ENCODE measurements at regions not wholly inside any gene's neighbourhood (a gene's known extent, or its start where the extent isn't known, plus 50 kb on each side); places are given as distances from the start of the nearest gene placed in this dataset.

- H3K79me2 ChIP-seq (replicated peaks; ENCODE audit: insufficient read depth), result no peaks in the 10 kb centered on the region
- no peak overlapping the region for H2AFZ ChIP-seq
- ATAC-seq, result peak; percentile 44
- TF ChIP-seq NANOG (IDR thresholded peaks at IDR 0.05; ENCODE audit: borderline replicate concordance) (no peak), STAT1 (IDR thresholded peaks at IDR 0.05; ENCODE audit: unreplicated experiment) (no peak), ZNF462 (CRISPR knock-in tag; IDR thresholded peaks at IDR 0.05) (no peak), JUNB (IDR thresholded peaks at IDR 0.05; ENCODE audit: unreplicated experiment) (no peak), ETS1 (IDR thresholded peaks at IDR 0.05) (no peak), ZNF114 (CRISPR knock-in tag; IDR thresholded peaks at IDR 0.05) (no peak), CREB1 (CRISPR knock-in tag; IDR thresholded peaks at IDR 0.05; ENCODE audit: low read depth) (no peak), EZH2 (IDR thresholded peaks at IDR 0.05; ENCODE audit: low read depth, unreplicated experiment) (no peak), POLR2AphosphoS5 (IDR thresholded peaks at IDR 0.05; ENCODE audit: low read depth) (no peak), ZNF331 (CRISPR knock-in tag; IDR thresholded peaks at IDR 0.05; ENCODE audit: low read depth) (no peak)
- Mint-ChIP-seq H3K4me3 (no peak overlapping the region), H3K4me1 (peaks cover 28% of the 10 kb centered on the region), H3K27ac (peak overlapping the region; percentile 75), H3K27me3 (ENCODE audit: insufficient read depth, low read depth, poor library complexity) (no peaks in the 10 kb centered on the region), H3K9me3 (no peaks in the 10 kb centered on the region), H3K36me3 (ENCODE audit: low read depth) (no peaks in the 10 kb centered on the region; the same call in 2 of the 3 replicates)
- H3K9me2 ChIP-seq (ENCODE audit: insufficient read depth), result peaks cover 21% of the 10 kb centered on the region
- no peak overlapping the region for H3K4me3 ChIP-seq
- H3K36me3 ChIP-seq (ENCODE audit: insufficient read depth), result no peaks in the 10 kb centered on the region
- H3F3A ChIP-seq (replicated peaks; ENCODE audit: low read depth), result no peaks in the 10 kb centered on the region
- H3K4me2 ChIP-seq, result peak overlapping the region; percentile 70
- peaks cover 23% of the 10 kb centered on the region for H3K4me1 ChIP-seq (ENCODE audit: insufficient read depth)
- no peaks in the 10 kb centered on the region for H4K20me1 ChIP-seq (replicated peaks; ENCODE audit: insufficient read depth)
- no peak overlapping the region for H3K27ac ChIP-seq (ENCODE audit: low read depth)
- no peaks in the 10 kb centered on the region for H3K27me3 ChIP-seq (ENCODE audit: insufficient read depth)
- peak; percentile 15 for DNase-seq (ENCODE audit: low spot score)
Observed at GRCh38 chr20:10990625-10991382, 317.0 kb upstream of the JAG1 start.

Measured in GM23338 (cell line).